ENCODE measurements at regions not wholly inside any gene's neighbourhood (a gene's known extent, or its start where the extent isn't known, plus 50 kb on each side); places are given as distances from the start of the nearest gene placed in this dataset.

DNA sequence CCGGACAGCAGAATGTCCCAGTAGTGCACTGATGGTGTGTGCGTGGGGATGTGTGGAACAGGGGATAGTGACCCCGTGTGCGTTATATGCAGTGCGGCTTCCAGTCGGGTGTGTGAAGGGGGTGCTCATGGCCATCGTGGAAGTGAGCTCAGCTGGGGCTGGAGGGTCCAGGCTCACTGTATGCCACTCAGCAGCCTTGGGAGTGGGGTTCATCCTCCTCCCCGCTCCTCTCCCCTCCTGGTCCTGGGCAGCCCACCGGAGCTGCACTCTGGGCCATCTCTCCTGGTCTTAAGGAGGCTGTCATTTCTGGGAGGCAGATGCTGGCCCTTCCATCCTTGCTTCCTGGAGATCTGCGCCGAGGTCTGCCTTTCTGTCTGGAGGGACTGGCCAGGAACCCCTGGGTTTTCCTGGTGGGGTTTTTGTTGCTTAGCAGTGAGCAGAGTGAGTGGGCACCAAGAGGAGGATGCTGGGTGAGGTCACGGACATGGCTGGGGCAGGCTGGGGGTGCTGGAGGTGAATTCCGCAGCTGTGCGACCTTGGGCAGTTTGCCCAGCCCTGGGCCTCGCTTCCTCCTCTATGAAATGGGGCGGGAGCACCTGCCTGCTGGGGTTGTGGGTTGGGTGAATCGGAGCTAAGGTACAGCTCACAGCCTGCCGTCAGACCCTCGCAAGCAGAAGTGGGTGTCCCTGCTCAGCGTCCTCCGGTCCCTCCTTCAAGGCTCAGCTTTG is 164.1 kb downstream of the SEC14L1 start:
- TF ChIP-seq, protein P1, sequence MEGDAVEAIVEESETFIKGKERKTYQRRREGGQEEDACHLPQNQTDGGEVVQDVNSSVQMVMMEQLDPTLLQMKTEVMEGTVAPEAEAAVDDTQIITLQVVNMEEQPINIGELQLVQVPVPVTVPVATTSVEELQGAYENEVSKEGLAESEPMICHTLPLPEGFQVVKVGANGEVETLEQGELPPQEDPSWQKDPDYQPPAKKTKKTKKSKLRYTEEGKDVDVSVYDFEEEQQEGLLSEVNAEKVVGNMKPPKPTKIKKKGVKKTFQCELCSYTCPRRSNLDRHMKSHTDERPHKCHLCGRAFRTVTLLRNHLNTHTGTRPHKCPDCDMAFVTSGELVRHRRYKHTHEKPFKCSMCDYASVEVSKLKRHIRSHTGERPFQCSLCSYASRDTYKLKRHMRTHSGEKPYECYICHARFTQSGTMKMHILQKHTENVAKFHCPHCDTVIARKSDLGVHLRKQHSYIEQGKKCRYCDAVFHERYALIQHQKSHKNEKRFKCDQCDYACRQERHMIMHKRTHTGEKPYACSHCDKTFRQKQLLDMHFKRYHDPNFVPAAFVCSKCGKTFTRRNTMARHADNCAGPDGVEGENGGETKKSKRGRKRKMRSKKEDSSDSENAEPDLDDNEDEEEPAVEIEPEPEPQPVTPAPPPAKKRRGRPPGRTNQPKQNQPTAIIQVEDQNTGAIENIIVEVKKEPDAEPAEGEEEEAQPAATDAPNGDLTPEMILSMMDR (IDR thresholded peaks at IDR 0.05; ENCODE audit: extremely low read depth, insufficient read depth, missing control alignments) = no peak
- DNase-seq (ENCODE audit: low spot score) = no peak
- in situ Hi-C loops (cut with MboI; ENCODE audit: low pct_unique_long_range_greater_than_20kb, low sequenced_read_pairs, unreplicated experiment) = no loop called here

GRCh38 chr17:77306048-77306789 is 165.4 kb downstream of the SEC14L1 start:
- TF ChIP-seq, protein P1 (IDR thresholded peaks at IDR 0.05; ENCODE audit: extremely low read depth, insufficient read depth, missing control alignments) = no peak
- in situ Hi-C loops (cut with MboI; ENCODE audit: low pct_unique_long_range_greater_than_20kb, low sequenced_read_pairs, unreplicated experiment) = no loop called here
- DNase-seq (ENCODE audit: low spot score) = no peak

DNA sequence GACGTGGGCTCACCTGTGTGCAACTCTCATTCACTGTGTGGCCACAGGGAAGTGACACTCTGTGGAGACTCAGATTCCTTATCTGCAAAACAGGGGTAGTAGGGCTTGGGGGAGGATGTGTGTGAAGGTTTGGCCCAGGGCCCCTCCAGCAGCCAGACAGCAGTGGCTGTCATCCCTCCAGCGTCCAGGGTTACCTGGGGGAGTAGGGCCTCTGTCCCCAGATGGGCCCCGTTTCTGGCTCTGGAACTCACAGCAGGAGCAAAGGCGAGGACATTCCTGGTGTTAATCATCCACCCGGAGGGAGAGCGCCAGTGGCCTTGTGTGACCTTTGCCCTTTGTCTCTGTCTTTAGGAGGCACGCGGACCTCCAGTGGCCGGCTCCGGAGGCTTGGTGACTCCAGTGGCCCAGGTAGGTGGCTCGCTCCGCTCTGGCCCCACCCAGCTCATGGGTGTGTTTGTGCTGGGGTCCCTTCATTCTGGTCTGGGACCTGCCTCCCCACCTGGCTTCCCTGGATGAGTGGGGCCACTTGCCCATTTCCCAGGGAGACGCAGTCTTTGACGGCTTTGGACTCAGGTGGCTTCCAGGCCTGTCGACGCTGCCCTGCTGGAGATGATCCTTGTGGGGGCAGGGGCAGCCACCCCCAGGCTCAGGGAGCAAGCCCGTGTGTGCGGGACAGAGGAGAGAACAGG is 166.2 kb downstream of the SEC14L1 start:
- in situ Hi-C loops (cut with MboI; ENCODE audit: low pct_unique_long_range_greater_than_20kb, low sequenced_read_pairs, unreplicated experiment) = no loop called here
- no peak for DNase-seq (ENCODE audit: low spot score)
- TF ChIP-seq, protein P1 (IDR thresholded peaks at IDR 0.05; ENCODE audit: extremely low read depth, insufficient read depth, missing control alignments) = no peak

- no peak for DNase-seq (ENCODE audit: low spot score)
- in situ Hi-C loops (cut with MboI; ENCODE audit: low pct_unique_long_range_greater_than_20kb, low sequenced_read_pairs, unreplicated experiment) = no loop called here
- TF ChIP-seq, protein P1 (IDR thresholded peaks at IDR 0.05; ENCODE audit: extremely low read depth, insufficient read depth, missing control alignments) = no peak
Measured at GRCh38 chr17:77307479-77308198, 166.9 kb downstream of the SEC14L1 start.

DNA sequence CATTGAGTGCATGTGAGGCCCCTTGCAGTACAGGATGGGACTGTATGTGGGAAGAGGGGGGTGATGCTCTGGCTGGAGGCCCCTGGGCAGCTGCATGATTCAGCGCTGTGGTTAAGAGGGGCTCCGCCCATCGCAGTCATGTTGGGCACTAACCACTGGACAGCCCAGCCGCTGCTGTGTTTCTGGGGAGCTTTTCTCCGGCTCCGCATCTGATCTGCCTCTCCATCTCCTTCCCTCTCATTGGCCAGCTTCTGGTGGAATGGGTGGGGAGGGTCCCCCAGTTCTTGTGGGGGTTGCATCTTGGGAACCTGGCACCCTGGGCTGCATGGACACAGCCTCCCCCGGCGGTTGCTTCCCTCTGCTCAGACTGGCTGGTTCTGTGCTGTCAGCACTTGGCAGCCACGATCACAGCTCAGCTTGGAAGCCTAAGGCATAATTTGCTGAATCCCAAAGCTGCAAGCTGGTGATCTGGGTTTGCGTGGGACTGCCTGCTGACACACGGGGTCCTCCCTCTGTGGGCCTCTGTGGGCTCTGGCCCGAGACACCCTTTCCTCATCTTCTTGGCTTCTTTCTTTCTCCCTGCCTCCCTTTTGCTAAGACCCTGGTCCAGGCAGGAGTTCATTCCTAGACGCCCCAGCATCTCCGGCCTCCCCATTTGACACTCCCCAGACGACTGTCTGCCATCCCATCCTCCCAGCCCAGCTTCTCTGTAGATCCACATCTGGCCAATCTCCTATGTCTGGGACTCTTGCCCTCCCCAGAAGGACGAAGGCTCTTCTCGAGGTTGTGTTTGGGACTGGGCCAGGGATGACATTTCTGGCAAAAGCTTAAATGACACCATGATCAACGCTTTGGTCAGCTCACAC is 168.3 kb downstream of the SEC14L1 start:
- in situ Hi-C loops (cut with MboI; ENCODE audit: low pct_unique_long_range_greater_than_20kb, low sequenced_read_pairs, unreplicated experiment) = no loop called here
- TF ChIP-seq, protein P1 (IDR thresholded peaks at IDR 0.05; ENCODE audit: extremely low read depth, insufficient read depth, missing control alignments) = no peak
- no peak for DNase-seq (ENCODE audit: low spot score)

Measured in GM13977 (cell line).